ENCODE measurements at regions not wholly inside any gene's neighbourhood (a gene's known extent, or its start where the extent isn't known, plus 50 kb on each side); places are given as distances from the start of the nearest gene placed in this dataset.

DNA sequence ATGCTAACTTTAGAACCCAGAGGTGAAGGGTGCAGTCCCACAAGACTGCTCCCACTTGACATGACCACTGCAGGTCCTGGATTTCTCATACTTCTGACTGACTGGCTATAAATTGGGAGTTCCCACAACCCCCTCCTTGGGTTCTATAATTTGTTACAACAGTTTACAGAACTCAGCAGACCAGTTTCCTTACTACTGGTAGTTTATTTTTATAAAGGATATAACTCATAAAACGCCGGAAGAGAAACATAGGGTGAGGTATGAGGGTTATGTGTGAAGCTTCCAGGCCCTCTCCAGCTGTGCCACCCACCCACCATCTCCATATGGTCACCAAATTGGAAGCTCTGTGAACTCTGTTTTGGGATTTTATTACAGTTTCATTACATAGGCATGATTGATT, 839.6 kb downstream of the TSN start:
- Histone ChIP-seq H3K9me3 (ENCODE audit: insufficient read depth in 2 of 2, low read depth in 1 of 2, low read length in 1 of 2) (no peaks in the 10 kb centered on the region; a peak in 1 of 4 replicates), H4K5ac (ENCODE audit: insufficient read length, low read depth, low read length) (no peak overlapping the region), H3K4ac (replicated peaks; ENCODE audit: insufficient read length, low read depth, low read length) (no peak overlapping the region), H3K56ac (replicated peaks; ENCODE audit: insufficient read length, low read depth, low read length) (no peak overlapping the region), H3K27me3 (replicated peaks in 1 of 4; ENCODE audit: control insufficient read depth in 3 of 4, extremely low read depth in 1 of 4, insufficient read depth in 3 of 4, low read length in 3 of 4) (no peaks in the 10 kb centered on the region; a peak in 1 of 7 replicates), H2BK5ac (ENCODE audit: low read depth, low read length) (no peak overlapping the region), H3K27ac (ENCODE audit: low read depth, low read length) (no peak overlapping the region), H2BK15ac (ENCODE audit: low read length) (no peak overlapping the region), H3K23me2 (ENCODE audit: low read depth, low read length) (no peaks in the 10 kb centered on the region), H4K91ac (replicated peaks; ENCODE audit: insufficient read length, low read length) (no peak overlapping the region), H3K4me1 (replicated peaks in 1 of 4; ENCODE audit: control insufficient read depth in 3 of 4, insufficient read depth in 4 of 4, low read length in 3 of 4) (no peaks in the 10 kb centered on the region), H3K23ac (ENCODE audit: insufficient read length) (no peak overlapping the region), H2BK12ac (ENCODE audit: low read depth, low read length) (no peak overlapping the region), H3K79me2 (ENCODE audit: control insufficient read depth in 1 of 2, insufficient read depth in 2 of 2, low read length in 2 of 2) (no peaks in the 10 kb centered on the region), H3K4me3 (ENCODE audit: extremely low read depth in 1 of 4, insufficient read depth in 2 of 4, low read depth in 3 of 4, low read length in 4 of 4) (no peak overlapping the region), H4K20me1 (replicated peaks in 1 of 2; ENCODE audit: control insufficient read depth in 1 of 2, insufficient read depth in 2 of 2, low read length in 2 of 2) (no peaks in the 10 kb centered on the region), H2BK20ac (ENCODE audit: low read length) (no peak overlapping the region), H2BK120ac (replicated peaks; ENCODE audit: low read depth, low read length) (no peak overlapping the region), H3K9ac (replicated peaks in 1 of 4; ENCODE audit: extremely low read depth in 1 of 4, low read depth in 3 of 4, low read length in 3 of 4) (no peak overlapping the region), H3K36me3 (ENCODE audit: control insufficient read depth in 2 of 4, insufficient read depth in 4 of 4, low read length in 3 of 4) (no peaks in the 10 kb centered on the region), H2AK5ac (ENCODE audit: low read depth, low read length) (no peak overlapping the region), H3K79me1 (ENCODE audit: low read depth, low read length) (no peaks in the 10 kb centered on the region), H3K14ac (ENCODE audit: insufficient read length) (no peak overlapping the region), H3K18ac (ENCODE audit: extremely low read depth, low read length) (no peak overlapping the region), H4K8ac (ENCODE audit: extremely low read depth, insufficient read depth, low read length) (no peak overlapping the region), H3K4me2 (ENCODE audit: insufficient read depth in 1 of 2, low read depth in 2 of 2, low read length in 2 of 2) (no peak overlapping the region), H2AFZ (ENCODE audit: low read length) (no peak overlapping the region)
- ChIA-PET CTCF (ENCODE audit: partially characterized antibody) (no interaction called here), POLR2A (ENCODE audit: partially characterized antibody) (no interaction called here)
- no peak for FAIRE-seq
- DNase-seq (ENCODE audit: low read depth in 1 of 2, low spot score in 2 of 2): no peak
- WGBS, 2 experiments (ENCODE audit: extremely low coverage in 1 of 2, insufficient coverage in 1 of 2, insufficient read length in 1 of 2, insufficient replicate concordance in 2 of 2, low coverage in 1 of 2, low lambda C conversion rate in 2 of 2, missing lambda C conversion rate in 1 of 2): 100% methylated on average over 2 of the region's 2 CpGs; no CpG with 5 or more reads in 1 of the 2 experiments
- TF ChIP-seq ASH2L (IDR thresholded peaks at IDR 0.05; ENCODE audit: low read length): no peak
- TF ChIP-seq POLR2A (IDR thresholded peaks at IDR 0.05; ENCODE audit: control extremely low read depth in 1 of 2, low read depth in 2 of 2, low read length in 2 of 2): no peak
- TF ChIP-seq RXRA (IDR thresholded peaks at IDR 0.05; ENCODE audit: insufficient read depth, low read depth, low read length): no peak
- TF ChIP-seq JUND (IDR thresholded peaks at IDR 0.05; ENCODE audit: low read length): no peak
- TF ChIP-seq CREB1 (IDR thresholded peaks at IDR 0.05): no peak
- no peak for TF ChIP-seq BRCA1 (IDR thresholded peaks at IDR 0.05; ENCODE audit: low read depth, low read length)
- TF ChIP-seq ZNF274 (IDR thresholded peaks at IDR 0.05; ENCODE audit: borderline replicate concordance, extremely low read depth, low read length): no peak
- TF ChIP-seq, protein P1, sequence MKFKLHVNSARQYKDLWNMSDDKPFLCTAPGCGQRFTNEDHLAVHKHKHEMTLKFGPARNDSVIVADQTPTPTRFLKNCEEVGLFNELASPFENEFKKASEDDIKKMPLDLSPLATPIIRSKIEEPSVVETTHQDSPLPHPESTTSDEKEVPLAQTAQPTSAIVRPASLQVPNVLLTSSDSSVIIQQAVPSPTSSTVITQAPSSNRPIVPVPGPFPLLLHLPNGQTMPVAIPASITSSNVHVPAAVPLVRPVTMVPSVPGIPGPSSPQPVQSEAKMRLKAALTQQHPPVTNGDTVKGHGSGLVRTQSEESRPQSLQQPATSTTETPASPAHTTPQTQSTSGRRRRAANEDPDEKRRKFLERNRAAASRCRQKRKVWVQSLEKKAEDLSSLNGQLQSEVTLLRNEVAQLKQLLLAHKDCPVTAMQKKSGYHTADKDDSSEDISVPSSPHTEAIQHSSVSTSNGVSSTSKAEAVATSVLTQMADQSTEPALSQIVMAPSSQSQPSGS (IDR thresholded peaks at IDR 0.05; ENCODE audit: low read length): no peak
- no peak for TF ChIP-seq EGR1 (IDR thresholded peaks at IDR 0.05; ENCODE audit: borderline replicate concordance, low read depth, low read length)
- TF ChIP-seq, protein P2, sequence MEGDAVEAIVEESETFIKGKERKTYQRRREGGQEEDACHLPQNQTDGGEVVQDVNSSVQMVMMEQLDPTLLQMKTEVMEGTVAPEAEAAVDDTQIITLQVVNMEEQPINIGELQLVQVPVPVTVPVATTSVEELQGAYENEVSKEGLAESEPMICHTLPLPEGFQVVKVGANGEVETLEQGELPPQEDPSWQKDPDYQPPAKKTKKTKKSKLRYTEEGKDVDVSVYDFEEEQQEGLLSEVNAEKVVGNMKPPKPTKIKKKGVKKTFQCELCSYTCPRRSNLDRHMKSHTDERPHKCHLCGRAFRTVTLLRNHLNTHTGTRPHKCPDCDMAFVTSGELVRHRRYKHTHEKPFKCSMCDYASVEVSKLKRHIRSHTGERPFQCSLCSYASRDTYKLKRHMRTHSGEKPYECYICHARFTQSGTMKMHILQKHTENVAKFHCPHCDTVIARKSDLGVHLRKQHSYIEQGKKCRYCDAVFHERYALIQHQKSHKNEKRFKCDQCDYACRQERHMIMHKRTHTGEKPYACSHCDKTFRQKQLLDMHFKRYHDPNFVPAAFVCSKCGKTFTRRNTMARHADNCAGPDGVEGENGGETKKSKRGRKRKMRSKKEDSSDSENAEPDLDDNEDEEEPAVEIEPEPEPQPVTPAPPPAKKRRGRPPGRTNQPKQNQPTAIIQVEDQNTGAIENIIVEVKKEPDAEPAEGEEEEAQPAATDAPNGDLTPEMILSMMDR (IDR thresholded peaks at IDR 0.05; ENCODE audit: control extremely low read depth in 1 of 3, insufficient read depth in 1 of 3, low read depth in 1 of 3, low read length in 3 of 3): no peak
- no peak for TF ChIP-seq CHD2 (IDR thresholded peaks at IDR 0.05; ENCODE audit: low read length)
- TF ChIP-seq GABPA (IDR thresholded peaks at IDR 0.05; ENCODE audit: borderline replicate concordance, insufficient read depth, low read length): no peak
